ENCODE measurements at regions not wholly inside any gene's neighbourhood (a gene's known extent, or its start where the extent isn't known, plus 50 kb on each side); places are given as distances from the start of the nearest gene placed in this dataset.

- no peak for TF ChIP-seq POLR2A (IDR thresholded peaks at IDR 0.05)
- TF ChIP-seq, protein P1, sequence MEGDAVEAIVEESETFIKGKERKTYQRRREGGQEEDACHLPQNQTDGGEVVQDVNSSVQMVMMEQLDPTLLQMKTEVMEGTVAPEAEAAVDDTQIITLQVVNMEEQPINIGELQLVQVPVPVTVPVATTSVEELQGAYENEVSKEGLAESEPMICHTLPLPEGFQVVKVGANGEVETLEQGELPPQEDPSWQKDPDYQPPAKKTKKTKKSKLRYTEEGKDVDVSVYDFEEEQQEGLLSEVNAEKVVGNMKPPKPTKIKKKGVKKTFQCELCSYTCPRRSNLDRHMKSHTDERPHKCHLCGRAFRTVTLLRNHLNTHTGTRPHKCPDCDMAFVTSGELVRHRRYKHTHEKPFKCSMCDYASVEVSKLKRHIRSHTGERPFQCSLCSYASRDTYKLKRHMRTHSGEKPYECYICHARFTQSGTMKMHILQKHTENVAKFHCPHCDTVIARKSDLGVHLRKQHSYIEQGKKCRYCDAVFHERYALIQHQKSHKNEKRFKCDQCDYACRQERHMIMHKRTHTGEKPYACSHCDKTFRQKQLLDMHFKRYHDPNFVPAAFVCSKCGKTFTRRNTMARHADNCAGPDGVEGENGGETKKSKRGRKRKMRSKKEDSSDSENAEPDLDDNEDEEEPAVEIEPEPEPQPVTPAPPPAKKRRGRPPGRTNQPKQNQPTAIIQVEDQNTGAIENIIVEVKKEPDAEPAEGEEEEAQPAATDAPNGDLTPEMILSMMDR (IDR thresholded peaks at IDR 0.05) = no peak
Observed at GRCh38 chr6:74208239-74208638, 512.2 kb downstream of the CD109 start.
